ENCODE measurements at regions not wholly inside any gene's neighbourhood (a gene's known extent, or its start where the extent isn't known, plus 50 kb on each side); places are given as distances from the start of the nearest gene placed in this dataset.

DNA sequence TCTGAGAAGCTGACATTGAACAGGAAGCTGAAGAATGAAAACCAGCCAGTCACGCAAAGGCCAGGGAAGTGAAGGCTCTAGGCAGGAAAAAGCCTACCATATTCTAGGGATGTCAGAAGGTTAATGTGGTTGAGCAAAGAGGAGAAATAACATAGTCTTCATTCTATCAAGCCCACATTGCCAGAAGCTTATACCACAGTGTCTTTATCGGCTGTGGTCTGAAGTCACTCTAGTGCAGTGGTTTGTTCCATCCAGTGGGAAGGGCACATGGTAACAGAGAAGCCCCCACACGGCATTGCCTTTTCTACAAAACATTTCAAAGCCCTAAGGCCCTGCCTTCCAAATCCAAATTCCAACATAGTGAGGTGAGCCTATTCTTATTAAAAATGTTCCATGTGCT is 311.3 kb downstream of the TNS1 start:
- no peak for DNase-seq (ENCODE audit: low read depth, low spot score)

DNA sequence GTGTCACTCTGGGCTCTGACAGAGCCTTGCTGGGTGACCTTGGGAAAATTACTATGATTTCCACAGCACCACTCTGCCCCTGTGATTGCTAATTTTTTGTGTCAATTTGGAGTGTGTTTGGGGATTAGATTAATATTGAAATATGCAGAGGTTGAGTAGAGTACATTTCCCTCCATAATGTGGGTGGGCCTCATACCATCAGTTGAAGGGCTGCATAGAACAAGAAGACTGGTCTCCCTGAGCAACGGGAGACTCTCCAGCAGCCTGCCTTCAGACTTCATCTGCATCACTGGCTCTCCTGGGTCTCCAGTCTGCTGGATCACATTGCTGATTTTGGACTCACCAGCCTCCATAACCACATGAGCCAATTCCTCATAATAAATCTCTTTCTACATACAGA is 313.7 kb downstream of the TNS1 start:
- DNase-seq (ENCODE audit: low read depth, low spot score): no peak

DNA sequence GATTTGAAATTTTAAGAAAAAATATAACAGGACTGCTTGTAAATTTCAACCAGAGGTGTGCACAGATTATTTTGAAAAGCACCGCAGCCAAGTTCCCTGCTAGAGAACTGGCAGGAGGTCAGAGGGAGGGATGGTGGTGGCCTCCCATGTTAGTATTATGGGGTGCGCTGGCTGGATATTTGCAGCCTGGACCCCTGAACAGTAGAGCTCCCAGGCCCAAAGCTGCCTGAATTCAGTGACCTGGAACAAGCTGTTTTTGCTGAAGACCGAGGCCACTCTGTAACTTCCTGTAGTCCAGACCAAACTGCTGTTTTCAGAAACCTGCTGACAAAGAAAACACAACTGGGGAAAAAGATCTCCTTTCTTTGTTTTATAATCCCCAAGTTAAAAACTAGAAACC is 314.3 kb downstream of the TNS1 start:
- DNase-seq (ENCODE audit: low read depth, low spot score): no peak

DNA sequence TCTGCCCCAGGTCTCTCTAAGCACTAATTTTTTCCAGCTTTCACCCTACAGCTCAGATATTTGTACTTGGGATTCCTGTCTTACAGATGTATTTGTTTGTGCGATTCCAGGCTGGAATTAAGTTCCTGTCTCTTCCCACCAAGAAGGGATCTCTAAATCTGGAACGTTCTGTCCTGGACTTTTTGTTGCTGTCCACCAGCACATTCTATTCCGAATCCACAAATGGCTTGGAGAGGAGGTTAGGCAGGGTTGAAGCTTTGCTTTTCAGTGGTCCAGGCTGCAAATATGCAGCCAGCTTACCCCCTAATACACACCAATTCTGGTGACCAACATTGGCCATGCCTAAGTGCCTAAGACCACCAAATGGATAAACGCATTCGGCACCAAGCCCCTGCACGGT is 315.0 kb downstream of the TNS1 start:
- no peak for DNase-seq (ENCODE audit: low read depth, low spot score)

DNA sequence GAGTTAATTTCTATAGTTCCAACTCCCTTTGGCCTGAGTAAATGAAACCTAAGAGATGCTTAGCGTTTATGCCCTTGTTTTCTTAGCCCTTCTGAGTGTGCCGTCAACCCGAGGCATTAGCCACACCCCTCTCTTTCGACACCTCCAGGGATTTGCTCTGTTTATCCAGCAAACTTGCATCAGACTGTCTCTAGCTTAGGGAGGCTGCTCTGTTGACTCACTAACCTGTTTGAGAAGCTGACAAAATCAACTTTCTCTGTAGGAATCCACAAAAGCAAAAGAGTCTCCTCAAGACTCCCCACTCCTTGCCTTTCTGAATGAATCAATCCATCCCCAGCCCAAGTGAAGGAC is 317.6 kb downstream of the TNS1 start:
- DNase-seq (ENCODE audit: low read depth, low spot score): no peak

DNA sequence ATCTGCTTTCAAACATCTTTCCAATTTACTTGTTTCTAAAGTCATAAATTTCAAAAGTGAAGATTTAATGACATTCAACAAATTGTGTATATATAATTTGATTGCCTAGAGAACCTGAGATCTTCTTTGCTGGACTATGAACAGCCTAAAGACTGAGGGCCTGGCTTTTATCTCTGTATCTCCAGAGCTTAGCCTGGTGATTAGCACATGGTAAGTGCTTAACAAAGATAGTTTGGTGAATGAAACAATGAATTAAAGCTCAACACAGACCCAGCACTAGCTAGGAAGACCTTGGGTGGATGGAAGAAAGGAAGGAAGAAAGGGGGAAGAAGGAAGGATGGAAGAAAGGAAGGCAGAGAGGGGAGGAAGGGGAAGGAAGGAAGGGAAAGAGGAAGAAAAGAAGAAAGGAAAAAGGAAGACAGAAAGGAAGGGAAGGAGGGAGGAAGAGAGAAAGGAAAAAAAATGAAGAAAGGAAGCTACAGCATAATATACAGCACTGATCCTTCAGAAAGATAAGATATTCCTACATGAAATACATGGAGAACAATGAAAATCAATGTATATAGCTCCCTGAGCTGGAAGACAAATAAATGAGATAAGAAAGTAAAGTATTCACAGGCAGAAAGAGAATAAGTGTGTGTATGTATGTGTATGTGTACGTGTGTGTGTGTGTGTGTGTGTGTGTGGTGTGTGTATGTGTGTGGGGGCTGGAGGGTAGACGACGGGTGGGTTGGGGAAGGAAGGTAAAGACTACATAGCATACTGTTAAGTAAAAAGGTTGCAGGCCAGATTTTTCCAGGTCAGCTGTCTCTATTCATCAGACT is 318.2 kb downstream of the TNS1 start:
- no peak for DNase-seq (ENCODE audit: low read depth, low spot score)

DNA sequence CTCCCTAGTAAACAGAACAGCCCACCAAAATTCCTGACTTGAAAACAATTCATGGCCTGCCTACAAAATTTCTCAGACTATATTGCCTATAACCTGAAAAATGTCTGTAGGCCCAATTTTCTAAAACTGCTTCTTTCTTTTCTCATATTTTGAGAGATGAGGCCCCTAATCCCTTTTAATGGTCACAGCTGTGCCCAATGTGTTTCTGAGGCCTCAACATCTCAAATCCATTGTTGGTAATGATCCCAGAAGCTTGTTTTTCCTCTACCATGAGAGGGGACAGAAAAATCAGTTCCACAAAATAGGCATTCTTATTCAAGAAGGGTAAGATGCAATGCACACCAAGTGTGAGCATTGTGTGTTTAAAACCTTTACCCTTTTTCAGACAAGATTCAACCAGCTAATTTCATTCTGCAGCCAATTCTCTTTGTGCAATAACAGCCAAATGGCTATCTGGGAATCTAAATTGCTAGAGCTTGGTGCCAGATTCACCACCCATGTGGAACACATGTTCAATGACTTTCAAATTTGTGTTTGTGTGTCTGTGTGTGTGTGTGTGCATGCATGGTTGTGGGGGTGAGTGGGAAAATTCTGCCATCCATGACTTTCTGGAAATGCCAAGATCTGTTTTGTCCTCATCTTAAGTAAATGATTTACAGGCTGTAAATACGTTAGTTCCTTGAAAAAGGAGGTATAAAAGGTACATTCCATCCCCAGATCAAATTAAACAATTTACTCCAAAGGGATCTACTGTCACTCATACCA is 319.5 kb downstream of the TNS1 start:
- no peak for DNase-seq (ENCODE audit: low read depth, low spot score)

DNA sequence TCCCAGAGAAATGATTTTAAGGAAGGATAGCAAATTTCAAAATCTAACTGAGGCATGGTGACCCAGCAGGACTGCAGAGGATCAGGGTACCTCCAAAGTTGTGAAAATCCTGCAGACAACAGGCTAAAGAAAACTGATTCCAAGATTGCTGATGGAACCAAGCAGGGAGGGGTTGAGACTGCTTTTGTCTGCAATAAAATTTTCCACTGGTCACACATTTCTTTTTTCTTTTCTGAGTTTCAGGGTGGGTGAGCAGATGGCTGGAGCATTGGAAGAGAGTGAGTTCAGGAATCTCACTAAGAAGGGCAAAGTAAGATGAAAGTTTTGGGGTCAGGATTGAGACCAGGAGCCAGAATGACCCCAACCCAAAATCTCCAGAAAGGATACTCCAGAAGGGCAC is 321.0 kb downstream of the TNS1 start:
- no peak for DNase-seq (ENCODE audit: low read depth, low spot score)

DNA sequence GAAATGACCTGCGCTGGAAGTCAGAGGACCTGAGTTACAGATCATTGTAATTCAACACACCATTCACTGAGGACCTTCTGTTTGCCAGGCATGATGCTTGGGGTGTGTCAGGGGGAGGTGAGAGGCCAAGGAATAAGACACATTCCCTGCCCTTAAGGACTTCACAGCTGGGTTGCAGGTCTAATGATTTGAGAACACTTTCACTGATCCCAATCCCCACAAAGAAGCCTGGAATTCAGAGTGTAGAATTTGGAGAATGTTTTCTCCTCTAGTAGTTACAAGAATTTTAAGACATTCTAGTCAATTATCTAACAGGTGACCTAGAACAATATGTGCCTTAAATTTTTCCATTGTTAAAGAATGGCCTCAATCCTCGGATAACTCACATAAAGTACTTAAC is 322.4 kb downstream of the TNS1 start:
- no peak for DNase-seq (ENCODE audit: low read depth, low spot score)

DNA sequence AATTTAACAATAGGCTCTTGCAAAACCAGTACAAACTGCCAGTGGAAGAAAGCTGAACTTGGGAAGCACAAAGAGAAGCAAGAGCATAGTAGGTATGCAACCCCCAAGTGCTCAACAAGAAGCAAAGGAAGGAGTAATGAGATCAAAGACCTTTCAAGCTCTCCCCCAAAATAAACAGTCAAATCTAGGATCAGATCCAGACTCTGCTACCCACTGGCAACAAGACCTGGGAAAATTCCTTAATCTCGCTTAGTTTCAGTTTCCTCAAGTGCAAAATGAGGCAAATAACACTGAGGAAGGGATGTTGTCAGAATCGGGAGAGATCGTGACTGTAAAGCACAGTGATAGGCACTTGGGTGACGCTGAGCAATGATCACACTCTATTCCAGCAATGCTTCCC is 329.2 kb downstream of the TNS1 start:
- no peak for DNase-seq (ENCODE audit: low read depth, low spot score)

DNA sequence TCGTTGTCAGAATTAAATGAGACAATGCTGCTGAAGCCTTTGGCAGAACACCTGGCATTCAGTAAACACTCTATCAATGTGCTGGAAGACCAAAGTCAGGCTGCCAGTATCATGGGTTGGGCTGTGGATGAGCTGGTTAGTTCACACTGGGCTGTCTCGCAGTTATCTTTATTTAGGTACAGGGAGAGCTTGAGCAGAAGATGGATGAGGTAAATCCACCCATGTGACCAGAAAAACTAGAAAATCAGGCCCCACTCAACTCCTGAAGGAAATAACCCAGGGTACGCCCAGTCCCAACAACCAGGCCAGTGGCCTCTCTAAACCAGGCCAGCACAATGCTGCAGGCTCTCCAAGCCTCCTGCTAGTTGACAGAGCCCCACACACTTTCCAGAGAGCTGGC is 330.3 kb downstream of the TNS1 start:
- no peak for DNase-seq (ENCODE audit: low read depth, low spot score)

DNA sequence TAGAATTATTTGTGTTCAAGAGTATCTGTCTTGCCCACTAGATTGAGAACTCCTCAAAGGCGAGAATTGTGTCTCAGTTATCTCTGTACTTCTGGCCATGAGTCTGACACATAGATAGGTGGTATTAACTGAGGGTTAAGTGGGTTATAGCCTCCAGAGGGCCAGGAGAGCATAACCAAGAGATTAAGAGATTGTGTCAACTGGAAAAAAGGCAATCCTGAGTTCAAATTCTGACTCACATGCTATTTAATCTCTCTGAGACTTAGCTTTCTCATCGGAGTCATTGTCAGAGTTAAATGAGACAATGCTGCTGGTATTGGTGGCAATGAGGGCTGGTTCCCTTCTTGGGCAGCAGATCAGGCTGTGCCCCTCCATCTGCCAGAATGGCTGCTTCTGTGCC is 330.9 kb downstream of the TNS1 start:
- no peak for DNase-seq (ENCODE audit: low read depth, low spot score)

DNA sequence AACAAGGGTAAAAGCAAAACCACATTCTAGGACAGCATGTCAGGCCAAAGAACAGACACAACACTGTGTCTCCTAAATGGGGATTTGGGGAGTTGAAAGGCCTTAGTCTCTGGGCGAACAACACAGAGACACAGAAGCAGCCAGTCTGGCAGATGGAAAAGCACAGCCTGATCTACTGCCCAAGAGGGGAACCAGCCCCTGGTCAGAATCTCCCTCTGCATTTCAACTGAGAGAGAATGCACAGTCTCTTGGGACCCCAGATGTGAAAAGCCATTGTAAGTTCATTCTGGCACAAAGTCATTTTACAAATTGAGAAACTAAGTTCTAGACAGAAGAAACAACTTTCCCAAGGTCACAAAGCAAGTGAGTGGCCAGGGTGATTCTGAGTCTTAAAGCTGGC is 331.7 kb downstream of the TNS1 start:
- DNase-seq (ENCODE audit: low read depth, low spot score): no peak

DNA sequence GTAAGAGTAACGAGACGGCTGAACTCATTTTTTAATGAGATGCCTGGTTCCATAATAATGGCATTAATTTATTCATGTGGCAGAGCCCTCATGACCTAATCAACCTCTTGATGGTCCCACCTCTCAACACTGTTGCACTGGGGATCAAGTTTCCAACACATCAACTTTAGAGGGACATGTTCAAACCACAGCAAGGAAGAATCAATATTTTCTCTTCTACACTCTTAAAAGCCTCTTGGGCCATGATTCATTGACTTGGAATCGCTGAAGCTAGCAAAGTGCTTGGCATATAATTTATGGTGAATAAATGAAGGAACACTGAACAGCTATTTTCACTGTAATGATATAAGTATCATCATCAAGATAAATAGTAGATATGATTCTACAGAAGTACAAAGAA is 333.0 kb downstream of the TNS1 start:
- DNase-seq (ENCODE audit: low read depth, low spot score): no peak

DNA sequence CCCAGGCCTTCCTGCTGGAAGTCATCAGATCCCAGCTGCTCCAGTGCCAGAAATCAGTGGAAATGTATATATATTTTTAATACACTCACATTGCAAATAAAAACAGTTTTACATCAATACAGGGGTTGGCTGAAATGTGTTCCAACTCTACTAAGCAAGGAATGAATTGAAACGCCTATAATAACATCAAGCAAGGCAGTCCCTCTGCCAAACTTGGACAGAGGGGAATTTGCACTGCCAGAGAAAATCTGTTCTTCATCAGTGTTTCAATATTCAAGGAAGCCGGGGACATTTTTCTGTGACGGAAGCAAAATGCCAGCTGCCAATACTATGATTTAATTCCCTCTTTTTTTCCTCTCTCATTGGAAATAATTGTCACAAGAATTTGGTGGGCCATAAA is 335.3 kb downstream of the TNS1 start:
- no peak for DNase-seq (ENCODE audit: low read depth, low spot score)

DNA sequence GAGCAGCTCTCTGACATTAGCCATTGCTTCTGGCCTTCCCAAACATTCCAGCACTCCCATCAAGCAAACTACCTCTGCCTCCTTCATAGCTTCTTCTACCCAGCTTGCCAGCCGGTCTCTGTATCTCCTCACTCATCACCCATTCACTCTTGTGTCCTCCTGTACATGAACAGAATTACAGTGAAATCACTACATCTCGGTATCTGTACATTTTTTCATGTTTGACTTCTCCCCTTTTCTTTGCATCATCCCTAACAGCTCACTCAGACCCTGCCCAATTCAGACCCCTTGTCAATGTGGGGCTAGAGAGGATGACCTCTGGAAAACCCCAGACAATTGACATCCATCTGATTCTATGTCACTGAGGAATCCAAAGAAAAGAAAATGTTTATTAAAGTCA is 335.8 kb downstream of the TNS1 start:
- no peak for DNase-seq (ENCODE audit: low read depth, low spot score)

DNA sequence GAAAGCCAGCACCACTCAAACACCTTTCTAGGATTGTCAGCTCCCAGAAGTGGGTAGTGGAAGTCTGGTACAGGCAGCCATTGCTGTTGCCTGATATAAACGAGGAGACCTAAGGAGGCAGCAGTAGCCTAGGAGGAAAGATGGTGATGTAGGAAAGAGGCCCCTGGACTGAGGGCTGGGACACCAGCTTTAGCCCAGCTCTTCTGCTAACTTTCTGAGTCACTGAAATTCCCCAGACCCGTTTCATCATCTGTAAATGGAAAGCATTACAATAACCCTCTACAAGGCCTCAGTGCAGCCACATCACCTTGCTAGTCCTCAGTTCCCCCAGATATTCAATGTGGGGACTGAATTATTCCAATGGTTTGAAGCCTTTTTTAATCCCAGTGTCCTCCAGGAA is 336.5 kb downstream of the TNS1 start:
- no peak for DNase-seq (ENCODE audit: low read depth, low spot score)

DNA sequence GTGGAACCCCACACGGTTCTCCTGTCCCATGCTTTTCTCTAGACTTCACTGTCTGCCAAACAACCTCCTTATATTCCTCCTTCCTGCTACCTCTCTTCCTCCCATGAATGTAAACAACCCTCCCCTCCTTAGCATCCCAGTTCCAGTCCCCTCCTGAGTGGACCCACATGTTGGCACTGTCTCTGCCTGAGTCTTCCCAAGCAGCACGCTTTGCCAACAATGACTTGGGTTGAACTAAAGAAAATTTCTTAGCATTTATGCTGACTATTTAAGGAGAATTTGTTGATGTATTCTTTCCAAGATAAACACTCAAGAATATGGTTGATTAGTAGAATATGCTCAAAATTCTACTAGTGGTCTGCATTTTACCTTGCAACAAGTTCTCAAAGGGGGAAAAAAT is 338.0 kb downstream of the TNS1 start:
- no peak for DNase-seq (ENCODE audit: low read depth, low spot score)

DNA sequence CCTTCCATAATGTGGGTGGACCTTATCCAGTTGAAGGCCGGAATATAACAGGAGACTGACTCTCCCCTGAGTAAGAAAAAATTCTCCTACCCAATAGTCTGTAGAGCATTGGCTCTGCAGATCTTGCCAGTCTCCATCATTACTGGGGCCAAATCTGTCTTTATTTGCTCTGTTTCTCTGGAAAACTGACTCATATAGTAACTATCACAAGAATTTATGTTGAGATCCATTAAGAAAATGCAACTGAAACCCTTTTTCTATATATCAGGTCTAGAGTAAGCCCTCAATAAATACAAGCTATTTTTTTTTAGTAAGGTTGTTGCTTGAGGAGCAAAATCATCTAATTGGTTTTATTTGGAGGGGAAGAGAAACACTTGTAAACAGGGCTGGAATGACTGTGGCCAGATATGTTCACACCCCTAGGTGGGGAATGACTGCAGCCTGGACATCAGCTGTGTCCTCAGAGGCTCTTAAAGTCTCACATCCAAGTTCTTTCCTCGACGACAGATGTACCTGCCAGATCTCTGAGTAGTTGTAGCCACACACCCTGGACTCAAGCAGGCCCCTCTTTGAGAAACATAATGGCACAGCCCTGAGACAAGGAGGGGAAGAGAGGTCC is 339.7 kb downstream of the TNS1 start:
- DNase-seq (ENCODE audit: low read depth, low spot score): no peak

DNA sequence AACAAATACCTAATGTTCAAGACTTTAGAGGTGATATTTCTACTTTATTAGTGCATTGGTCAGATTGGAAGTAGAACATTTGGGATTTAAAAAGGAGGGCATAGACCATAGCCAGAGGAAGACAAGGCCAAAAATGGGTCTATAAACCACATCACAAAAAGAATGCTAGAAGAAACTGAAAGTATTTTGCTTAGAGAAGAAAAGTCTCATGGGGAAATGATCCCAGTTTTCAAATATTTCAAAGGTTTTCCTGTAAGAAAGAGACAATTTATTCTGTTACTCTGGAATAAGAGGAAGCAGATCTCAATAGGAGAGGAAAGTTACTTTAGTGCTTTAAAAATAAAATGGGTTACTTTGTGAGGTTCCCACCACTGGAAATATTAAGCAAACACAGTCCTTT is 341.4 kb downstream of the TNS1 start:
- DNase-seq (ENCODE audit: low read depth, low spot score): no peak

DNA sequence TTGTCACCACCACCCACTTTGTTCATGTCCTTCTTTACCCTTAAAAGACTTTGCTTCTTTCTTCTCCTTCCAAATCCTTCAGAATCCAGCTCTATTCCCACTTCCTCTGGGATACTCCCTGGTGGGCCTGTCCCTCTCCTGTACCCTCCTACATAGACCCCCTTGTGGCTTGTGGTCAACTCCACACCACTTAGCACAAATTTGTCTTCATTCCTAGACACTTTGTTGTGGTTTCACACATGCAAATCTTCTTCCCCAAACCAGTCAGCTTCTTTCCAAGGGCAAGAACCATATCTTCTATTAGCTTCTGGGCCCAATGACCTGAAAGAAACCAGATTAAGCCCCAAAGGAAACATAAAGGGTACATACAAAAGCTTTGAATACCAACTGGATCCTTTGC is 342.4 kb downstream of the TNS1 start:
- no peak for DNase-seq (ENCODE audit: low read depth, low spot score)

DNA sequence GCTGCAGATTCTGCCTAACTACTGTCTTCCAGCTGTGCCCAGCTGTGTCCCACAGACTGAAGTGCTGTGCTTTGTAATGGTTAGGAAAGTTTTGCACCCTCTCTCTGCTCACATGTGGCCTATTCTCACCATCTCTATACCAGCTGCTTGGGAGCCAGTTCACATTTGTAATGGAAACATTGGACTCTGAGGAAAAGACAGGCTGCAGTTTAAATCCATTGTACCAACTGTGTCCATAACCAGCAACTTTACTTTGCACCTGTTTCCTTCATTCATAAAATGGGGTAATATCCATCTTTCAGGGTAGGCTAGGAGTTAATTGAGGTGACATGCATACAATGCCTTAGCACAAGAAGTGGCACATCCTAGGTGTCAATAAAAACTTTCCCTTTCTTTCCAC is 344.0 kb downstream of the TNS1 start:
- DNase-seq (ENCODE audit: low read depth, low spot score): no peak

DNA sequence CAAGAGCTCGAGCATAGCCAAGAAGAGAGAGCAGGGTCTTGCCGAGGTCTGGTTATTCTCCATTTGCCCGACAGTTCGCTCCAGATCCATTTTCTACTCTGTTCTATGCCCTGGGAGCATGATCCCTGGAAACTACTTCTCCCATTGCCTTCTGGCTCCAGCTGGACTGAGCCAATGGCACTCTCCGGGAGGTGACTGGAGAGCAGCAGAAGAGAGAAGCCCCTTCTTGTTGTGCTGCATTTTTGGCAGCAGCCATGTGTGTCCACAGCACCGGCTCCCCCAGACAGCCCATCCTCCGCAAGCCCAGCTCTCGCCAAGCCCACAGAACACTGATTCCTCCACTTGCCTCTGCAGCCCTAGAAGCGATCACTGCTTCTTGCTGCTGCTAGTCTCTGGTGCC is 345.5 kb downstream of the TNS1 start:
- DNase-seq (ENCODE audit: low read depth, low spot score): no peak
